Activated naive CD4-positive, alpha-beta T cell treated with anti-CD3 and anti-CD28 coated beads, Interleukin-2, amount 10 ng/mL, durations not matched to agents 7 days and 5 days (primary cell): ENCODE measurements at regions not wholly inside any gene's neighbourhood (a gene's known extent, or its start where the extent isn't known, plus 50 kb on each side); places are given as distances from the start of the nearest gene placed in this dataset.
"Not testable (repeated sequence)": the region's sequence is repeated elsewhere in the genome, so short reads cannot be mapped to it uniquely, and the experiment has no call there.

Source experiments
- CTCF ChIA-PET: fragments of 350-600 bp; sonication (Branson Sonifier 250); formaldehyde crosslinking; loops from one replicate; lab custom pipeline; 2021; ENCODE audit warnings: antibody characterized with exemption; lab: Charles Lee
- DNase-seq: peaks from one replicate; pipeline ENCODE4 v3.0.0-alpha.2; 2020
- H3K27ac Mint-ChIP-seq: one replicate; pipeline ENCODE4 v1.8.0; 2021; ENCODE audit warnings: mild to moderate bottlenecking, moderate library complexity, mixed read lengths
- H3K27me3 Mint-ChIP-seq: one replicate; pipeline ENCODE4 v1.8.0; 2021; ENCODE audit warnings: mild to moderate bottlenecking, mixed read lengths
- H3K36me3 Mint-ChIP-seq: one replicate; pipeline ENCODE4 v1.8.0; 2021; ENCODE audit warnings: mixed read lengths
- H3K4me1 Mint-ChIP-seq: one replicate; pipeline ENCODE4 v1.8.0; 2021; ENCODE audit warnings: mixed read lengths
- H3K4me3 Mint-ChIP-seq: one replicate; pipeline ENCODE4 v1.8.0; 2021; ENCODE audit warnings: mild to moderate bottlenecking, moderate library complexity, mixed read lengths
- H3K9me3 Mint-ChIP-seq: one replicate; pipeline ENCODE4 v1.8.0; 2021; ENCODE audit warnings: mixed read lengths

DNA sequence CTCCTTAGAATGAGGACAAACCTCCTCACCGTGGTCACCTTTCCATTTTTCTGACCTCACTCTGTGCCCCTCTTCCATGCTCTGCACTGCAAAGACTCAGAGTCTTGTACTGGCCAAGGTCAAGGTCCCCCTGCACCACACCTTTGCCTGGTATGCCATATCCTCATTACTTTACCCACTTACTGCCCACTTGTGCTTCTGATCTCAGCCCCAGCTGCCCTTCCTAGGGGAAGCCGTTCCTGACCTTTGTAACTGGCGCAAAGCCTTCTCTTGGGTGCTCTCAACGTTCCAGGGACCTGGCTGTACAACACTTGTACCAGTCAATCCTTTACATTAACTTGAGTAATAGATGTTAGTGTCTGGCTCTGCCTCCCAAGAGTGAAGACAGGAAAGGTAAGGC, 256.0 kb downstream of the SV2B start:
- CTCF ChIA-PET, result no interaction called here
- H3K36me3 Mint-ChIP-seq, result peaks cover 12% of the 10 kb centered on the region
- no peak overlapping the region for H3K27ac Mint-ChIP-seq
- H3K27me3 Mint-ChIP-seq, result peaks cover 6% of the 10 kb centered on the region
- no peak for DNase-seq
- peaks cover 4% of the 10 kb centered on the region for H3K9me3 Mint-ChIP-seq
- no peak overlapping the region for H3K4me3 Mint-ChIP-seq
- H3K4me1 Mint-ChIP-seq, result peaks cover 12% of the 10 kb centered on the region

- Mint-ChIP-seq H3K9me3 (peaks cover 7% of the 10 kb centered on the region), H3K4me1 (peaks cover 12% of the 10 kb centered on the region), H3K27me3 (peaks cover 6% of the 10 kb centered on the region), H3K36me3 (peaks cover 19% of the 10 kb centered on the region), H3K27ac (no peak overlapping the region), H3K4me3 (no peak overlapping the region)
- CTCF ChIA-PET, result no interaction called here
- no peak for DNase-seq
Measured at GRCh38 chr15:91357011-91357410, 257.0 kb downstream of the SV2B start.

- peaks cover 6% of the 10 kb centered on the region for H3K27me3 Mint-ChIP-seq
- CTCF ChIA-PET, result no interaction called here
- no peak for DNase-seq
- no peak overlapping the region for H3K27ac Mint-ChIP-seq
- H3K36me3 Mint-ChIP-seq, result peaks cover 19% of the 10 kb centered on the region
- peaks cover 7% of the 10 kb centered on the region for H3K9me3 Mint-ChIP-seq
- peaks cover 12% of the 10 kb centered on the region for H3K4me1 Mint-ChIP-seq
- H3K4me3 Mint-ChIP-seq, result no peak overlapping the region
Measured at GRCh38 chr15:91357486-91357885, 257.4 kb downstream of the SV2B start.

DNA sequence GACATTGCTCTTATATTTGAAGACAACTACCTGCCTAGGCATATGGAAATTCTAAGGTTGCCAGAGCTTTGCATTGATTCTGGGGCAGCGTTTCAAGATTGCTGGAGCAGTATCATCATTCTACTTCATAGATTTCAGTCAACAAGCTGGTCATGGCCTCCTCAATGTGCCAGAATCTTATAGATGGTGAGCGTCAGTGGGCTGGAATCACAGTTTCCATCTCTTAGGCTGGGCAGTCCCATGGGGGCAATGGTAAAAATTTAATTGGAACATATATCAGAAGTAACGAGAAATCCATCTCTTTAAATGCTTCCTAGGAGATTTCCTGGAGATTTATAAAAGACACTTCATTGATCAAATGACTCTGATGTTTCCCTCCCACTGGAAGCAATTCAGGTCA, 258.3 kb downstream of the SV2B start:
- Mint-ChIP-seq H3K4me3 (no peak overlapping the region), H3K36me3 (peaks cover 17% of the 10 kb centered on the region), H3K4me1 (peaks cover 12% of the 10 kb centered on the region), H3K9me3 (peaks cover 8% of the 10 kb centered on the region), H3K27ac (no peak overlapping the region), H3K27me3 (peaks cover 6% of the 10 kb centered on the region)
- no peak for DNase-seq
- CTCF ChIA-PET, result no interaction called here

GRCh38 chr15:91361696-91362095, 261.6 kb downstream of the SV2B start:
- DNase-seq, H3K27ac Mint-ChIP-seq, CTCF ChIA-PET, H3K27me3 Mint-ChIP-seq, H3K4me3 Mint-ChIP-seq: not testable (repeated sequence)
- H3K4me1 Mint-ChIP-seq, result peaks cover 18% of the 10 kb centered on the region
- peaks cover 35% of the 10 kb centered on the region for H3K36me3 Mint-ChIP-seq
- H3K9me3 Mint-ChIP-seq, result peaks cover 32% of the 10 kb centered on the region

DNA sequence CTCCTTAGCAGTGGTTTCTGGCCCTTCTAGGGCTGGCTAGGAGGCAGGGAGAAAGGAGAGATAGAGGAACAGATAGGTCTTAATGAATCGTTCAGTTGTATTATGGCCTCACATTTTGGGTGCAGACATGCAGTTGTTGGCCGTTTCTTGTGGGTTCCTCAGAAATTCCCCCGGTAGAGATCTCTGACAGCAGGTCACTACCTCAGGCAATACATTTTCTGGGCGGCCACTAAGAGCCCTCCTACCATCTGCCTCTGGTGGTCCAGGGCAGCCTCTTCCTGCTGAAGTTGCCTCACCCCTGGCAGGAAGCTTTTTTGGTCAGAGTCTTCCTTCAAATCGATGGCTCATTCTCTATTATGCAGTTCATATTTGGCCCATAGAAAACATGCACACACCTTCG, 266.1 kb downstream of the SV2B start:
- DNase-seq, result no peak
- Mint-ChIP-seq H3K27me3 (peaks cover 7% of the 10 kb centered on the region), H3K4me1 (peaks cover 36% of the 10 kb centered on the region), H3K27ac (no peak overlapping the region), H3K9me3 (peaks cover 35% of the 10 kb centered on the region), H3K36me3 (peaks cover 30% of the 10 kb centered on the region), H3K4me3 (no peak overlapping the region)
- CTCF ChIA-PET, result no interaction called here

- peaks cover 51% of the 10 kb centered on the region for H3K4me1 Mint-ChIP-seq
Measured at GRCh38 chr15:91368611-91369010, 268.6 kb downstream of the SV2B start.

DNA sequence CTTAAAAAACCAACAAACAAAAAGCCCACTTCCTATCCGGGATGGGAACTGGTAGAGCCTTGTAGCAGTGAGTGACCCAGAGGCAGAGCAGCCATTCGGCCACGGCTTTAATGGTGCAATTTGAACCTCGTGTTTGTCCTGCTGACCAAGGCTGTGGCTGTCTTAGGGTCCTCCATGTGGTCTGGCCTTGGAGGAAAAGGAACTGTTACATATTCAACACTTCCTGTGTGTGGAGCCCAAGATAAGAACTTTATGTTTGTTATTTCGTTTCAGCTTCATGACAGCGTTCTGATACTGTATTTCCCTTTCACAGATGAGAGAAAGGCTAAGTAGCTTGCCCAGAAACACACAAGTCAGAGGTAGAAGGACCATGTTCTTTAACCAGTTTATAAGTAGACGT, 269.8 kb downstream of the SV2B start:
- H3K27me3 Mint-ChIP-seq, result peaks cover 11% of the 10 kb centered on the region
- DNase-seq, result peak; percentile 24
- peak overlapping the region; percentile 92 for H3K27ac Mint-ChIP-seq
- H3K36me3 Mint-ChIP-seq, result peaks cover 39% of the 10 kb centered on the region
- no peak overlapping the region for H3K4me3 Mint-ChIP-seq
- peaks cover 53% of the 10 kb centered on the region for H3K4me1 Mint-ChIP-seq
- H3K9me3 Mint-ChIP-seq, result peaks cover 35% of the 10 kb centered on the region
- CTCF ChIA-PET, result no interaction called here

More at GRCh38 chr15:91368611-91369010, 268.6 kb downstream of the SV2B start:
- Mint-ChIP-seq H3K27me3 (peaks cover 8% of the 10 kb centered on the region), H3K9me3 (peaks cover 40% of the 10 kb centered on the region), H3K4me3 (no peak overlapping the region), H3K27ac (peak overlapping the region; percentile 74), H3K36me3 (peaks cover 44% of the 10 kb centered on the region)
- DNase-seq, result no peak
- CTCF ChIA-PET, result no interaction called here

DNA sequence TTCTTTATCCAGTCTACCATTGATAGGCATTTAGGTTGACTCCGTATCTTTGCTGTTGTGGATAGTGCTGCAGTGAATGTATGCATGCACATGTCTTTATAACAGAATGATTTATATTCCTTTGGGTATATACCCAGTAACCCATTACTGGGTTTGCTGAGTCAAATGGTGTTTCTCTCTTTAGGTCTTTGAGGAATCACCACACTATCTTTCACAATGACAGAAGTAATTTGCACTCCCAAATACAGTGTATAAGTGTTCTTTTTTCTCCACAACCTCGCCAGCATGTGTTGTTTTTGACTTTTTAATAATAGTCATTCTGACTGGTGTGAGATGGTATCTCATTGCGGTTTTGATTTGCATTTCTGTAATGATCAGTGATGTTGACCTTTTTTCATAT, 271.3 kb downstream of the SV2B start:
- DNase-seq, H3K4me3 Mint-ChIP-seq, CTCF ChIA-PET, H3K27ac Mint-ChIP-seq: not testable (repeated sequence)
- Mint-ChIP-seq H3K4me1 (peaks cover 46% of the 10 kb centered on the region), H3K36me3 (peaks cover 29% of the 10 kb centered on the region), H3K27me3 (peaks cover 17% of the 10 kb centered on the region), H3K9me3 (peaks cover 20% of the 10 kb centered on the region)

GRCh38 chr15:91374336-91374735, 274.3 kb downstream of the SV2B start:
- H3K9me3 Mint-ChIP-seq, result peaks cover 16% of the 10 kb centered on the region
- CTCF ChIA-PET, result no interaction called here
- peaks cover 34% of the 10 kb centered on the region for H3K4me1 Mint-ChIP-seq
- peaks cover 25% of the 10 kb centered on the region for H3K36me3 Mint-ChIP-seq
- no peak overlapping the region for H3K27ac Mint-ChIP-seq
- no peak for DNase-seq
- peaks cover 17% of the 10 kb centered on the region for H3K27me3 Mint-ChIP-seq
- no peak overlapping the region for H3K4me3 Mint-ChIP-seq

DNA sequence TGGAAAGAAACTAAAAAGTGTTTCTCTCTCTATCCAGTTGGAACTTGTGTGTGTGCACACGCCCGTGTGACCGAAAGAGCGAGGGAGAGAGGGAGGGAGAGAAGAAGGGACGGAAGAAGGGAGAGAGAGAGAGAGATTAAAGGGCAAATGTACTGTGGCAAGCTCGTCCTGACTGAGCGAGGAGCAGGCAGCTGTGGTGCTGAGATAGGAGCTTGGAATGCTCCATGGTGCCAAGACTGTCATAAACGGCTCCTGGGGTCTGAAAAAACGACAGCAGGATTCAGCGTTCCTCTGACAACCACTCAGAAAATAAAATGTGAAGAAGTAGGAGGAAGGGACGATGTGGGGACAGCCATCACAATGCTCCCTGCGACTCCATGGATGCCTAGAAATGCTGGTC, 276.0 kb downstream of the SV2B start:
- H3K27ac Mint-ChIP-seq, result no peak overlapping the region
- H3K27me3 Mint-ChIP-seq, result peaks cover 21% of the 10 kb centered on the region
- H3K9me3 Mint-ChIP-seq, result peaks cover 18% of the 10 kb centered on the region
- CTCF ChIA-PET, result no interaction called here
- no peak for DNase-seq
- peaks cover 18% of the 10 kb centered on the region for H3K4me1 Mint-ChIP-seq
- H3K4me3 Mint-ChIP-seq, result no peak overlapping the region
- H3K36me3 Mint-ChIP-seq, result peaks cover 24% of the 10 kb centered on the region

DNA sequence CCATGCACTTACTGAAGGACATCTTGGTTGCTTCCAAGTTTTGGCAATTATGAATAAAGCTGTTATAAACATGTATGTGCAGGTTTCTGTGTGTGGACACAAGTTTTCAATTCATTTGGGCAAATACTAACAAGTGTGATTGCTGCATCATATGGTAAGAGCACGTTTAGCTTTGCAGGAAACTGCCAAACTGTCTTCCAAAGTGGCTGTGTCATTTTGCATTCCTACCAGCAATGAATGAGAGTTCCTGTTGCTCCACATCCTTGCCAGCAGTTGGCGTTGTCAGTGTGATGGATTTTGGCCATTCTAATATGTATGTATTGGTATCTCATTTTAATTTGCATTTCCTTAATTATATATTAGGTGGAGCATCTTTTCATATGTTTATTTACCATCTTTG, 280.1 kb downstream of the SV2B start:
- no peak for DNase-seq

GRCh38 chr15:91383532-91383931, 283.5 kb downstream of the SV2B start:
- H3K9me3 Mint-ChIP-seq, result peaks cover 13% of the 10 kb centered on the region
- no peak for DNase-seq
- CTCF ChIA-PET, result no interaction called here
- H3K4me3 Mint-ChIP-seq, result no peak overlapping the region
- H3K27me3 Mint-ChIP-seq, result peaks cover 9% of the 10 kb centered on the region
- peaks cover 12% of the 10 kb centered on the region for H3K4me1 Mint-ChIP-seq
- no peak overlapping the region for H3K27ac Mint-ChIP-seq
- peaks cover 16% of the 10 kb centered on the region for H3K36me3 Mint-ChIP-seq

More for the DNA sequence above, 280.1 kb downstream of the SV2B start:
- Mint-ChIP-seq H3K27me3 (peaks cover 10% of the 10 kb centered on the region), H3K9me3 (peaks cover 9% of the 10 kb centered on the region), H3K27ac (no peak overlapping the region), H3K36me3 (peaks cover 6% of the 10 kb centered on the region), H3K4me3 (no peak overlapping the region), H3K4me1 (peaks cover 5% of the 10 kb centered on the region)
- CTCF ChIA-PET, result no interaction called here

- Mint-ChIP-seq H3K36me3 (peaks cover 19% of the 10 kb centered on the region), H3K9me3 (peaks cover 13% of the 10 kb centered on the region), H3K27me3 (peaks cover 14% of the 10 kb centered on the region), H3K4me3 (no peak overlapping the region), H3K27ac (no peak overlapping the region), H3K4me1 (peaks cover 12% of the 10 kb centered on the region)
- DNase-seq, result no peak
- CTCF ChIA-PET, result no interaction called here
Measured at GRCh38 chr15:91384189-91384730, 284.2 kb downstream of the SV2B start.

GRCh38 chr15:91385311-91385710, 285.3 kb downstream of the SV2B start:
- DNase-seq, result no peak
- no peak overlapping the region for H3K4me3 Mint-ChIP-seq
- H3K27ac Mint-ChIP-seq, result no peak overlapping the region

More at GRCh38 chr15:91385311-91385710, 285.3 kb downstream of the SV2B start:
- Mint-ChIP-seq H3K36me3 (peaks cover 19% of the 10 kb centered on the region), H3K9me3 (peaks cover 10% of the 10 kb centered on the region), H3K27me3 (peaks cover 10% of the 10 kb centered on the region), H3K4me1 (peaks cover 12% of the 10 kb centered on the region)
- CTCF ChIA-PET, result no interaction called here
